Heart left ventricle (tissue), 13 donors: ENCODE measurements at regions not wholly inside any gene's neighbourhood (a gene's known extent, or its start where the extent isn't known, plus 50 kb on each side); places are given as distances from the start of the nearest gene placed in this dataset.

ENCODE experiments used
- POLR2A ChIP-seq, 2 donors: fragments of 450-650 bp; IDR thresholded peaks; one replicate each; pipeline ENCODE4 v1.6.1; 2017; ENCODE audit warnings: antibody characterized with exemption in 2 of 2, mild to moderate bottlenecking in 2 of 2, moderate library complexity in 2 of 2
- TF ChIP-seq, protein P1 (sequence below), 12 donors: fragments of 200-600 bp; sonication (generic) in 4 of 12; IDR thresholded peaks; one replicate each; pipeline versions ENCODE4 v1.5.0 to v1.8.0; 2018 to 2022; ENCODE audit warnings: antibody characterized with exemption in 12 of 12, mild to moderate bottlenecking in 5 of 12
- donor health status: ischemic (EF 13 %, LVEDD 7.1; RV severe dilation, severe dysfunction).
- donor health status: DM: no; HTN: yes; CAD: no.
- donor health status: DM: no; HTN: no; CAD: no.
- donor health status: ischemic (EF 25% LVEDD 6.9; RV normal size, moderate dysfunction).
- donor health status: ischemic (EF 25% LVEDD 5.7; RV mildly dilated, moderate dysfunction).
- donor health status: ischemic (EF 35%, LVEDD 5.7; RV mildly dilated, moderate dysfunction).
- donor health status: nonischemic (EF 11% LVEDD 7.7; RV severe dilation, severe dysfunction).
- donor health status: DM: yes; HTN: yes; CAD: no.
- donor health status: PGD.
- donor health status: ischemic (EF 29% LVEDD 5.4; RV normal size, mild dysfunction).
- donor health status: nonischemic (EF 23%, LVEDD 6.1; RV moderate dilation, normal function).

DNA sequence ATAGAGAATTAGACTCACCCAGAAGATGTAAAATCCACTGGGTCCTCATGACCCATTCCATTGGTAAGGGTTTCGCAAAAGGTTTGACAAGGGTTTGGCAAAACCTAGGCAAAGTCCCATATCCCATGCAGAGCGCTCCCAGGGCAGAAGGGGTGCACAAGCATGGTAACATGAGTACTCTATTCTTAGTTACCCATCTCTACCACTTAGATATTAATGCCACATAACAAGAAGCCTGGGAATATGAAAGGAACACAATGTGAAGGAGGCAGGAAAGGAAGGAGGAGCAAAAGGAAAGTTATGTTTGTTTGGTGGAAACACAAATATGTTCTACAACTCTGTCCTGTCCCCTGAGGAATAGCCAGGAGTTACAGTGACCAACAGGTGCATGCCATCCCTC is 163.1 kb downstream of the FAXC start:
- TF ChIP-seq, protein P1, sequence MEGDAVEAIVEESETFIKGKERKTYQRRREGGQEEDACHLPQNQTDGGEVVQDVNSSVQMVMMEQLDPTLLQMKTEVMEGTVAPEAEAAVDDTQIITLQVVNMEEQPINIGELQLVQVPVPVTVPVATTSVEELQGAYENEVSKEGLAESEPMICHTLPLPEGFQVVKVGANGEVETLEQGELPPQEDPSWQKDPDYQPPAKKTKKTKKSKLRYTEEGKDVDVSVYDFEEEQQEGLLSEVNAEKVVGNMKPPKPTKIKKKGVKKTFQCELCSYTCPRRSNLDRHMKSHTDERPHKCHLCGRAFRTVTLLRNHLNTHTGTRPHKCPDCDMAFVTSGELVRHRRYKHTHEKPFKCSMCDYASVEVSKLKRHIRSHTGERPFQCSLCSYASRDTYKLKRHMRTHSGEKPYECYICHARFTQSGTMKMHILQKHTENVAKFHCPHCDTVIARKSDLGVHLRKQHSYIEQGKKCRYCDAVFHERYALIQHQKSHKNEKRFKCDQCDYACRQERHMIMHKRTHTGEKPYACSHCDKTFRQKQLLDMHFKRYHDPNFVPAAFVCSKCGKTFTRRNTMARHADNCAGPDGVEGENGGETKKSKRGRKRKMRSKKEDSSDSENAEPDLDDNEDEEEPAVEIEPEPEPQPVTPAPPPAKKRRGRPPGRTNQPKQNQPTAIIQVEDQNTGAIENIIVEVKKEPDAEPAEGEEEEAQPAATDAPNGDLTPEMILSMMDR (IDR thresholded peaks at IDR 0.05) = no peak
- TF ChIP-seq POLR2A (IDR thresholded peaks at IDR 0.05) = no peak
